MG63 (cell line): ENCODE measurements at regions not wholly inside any gene's neighbourhood (a gene's known extent, or its start where the extent isn't known, plus 50 kb on each side); places are given as distances from the start of the nearest gene placed in this dataset.

Experiments
- DNase-seq: peaks from one replicate; pipeline ENCODE4 v3.0.0-alpha.2; 2020
- H3K27me3 ChIP-seq: fragments of 250-450 bp; sonication (Bioruptor Pico); 2 replicates; pipeline ENCODE4 v1.5.1; 2020; ENCODE audit warnings: mild to moderate bottlenecking, moderate library complexity
- H3K36me3 ChIP-seq: fragments of 250-450 bp; sonication (Bioruptor Pico); 2 replicates; pipeline ENCODE4 v1.5.1; 2020; ENCODE audit warnings: mild to moderate bottlenecking, moderate library complexity
- H3K4me3 ChIP-seq: fragments of 250-450 bp; sonication (Bioruptor Pico); 2 replicates; pipeline ENCODE4 v1.5.1; 2020; ENCODE audit warnings: mild to moderate bottlenecking, moderate library complexity
- H3K9me3 ChIP-seq: fragments of 250-450 bp; sonication (Bioruptor Pico); 2 replicates; pipeline ENCODE4 v1.5.1; 2020; ENCODE audit warnings: mild to moderate bottlenecking, moderate library complexity

DNA sequence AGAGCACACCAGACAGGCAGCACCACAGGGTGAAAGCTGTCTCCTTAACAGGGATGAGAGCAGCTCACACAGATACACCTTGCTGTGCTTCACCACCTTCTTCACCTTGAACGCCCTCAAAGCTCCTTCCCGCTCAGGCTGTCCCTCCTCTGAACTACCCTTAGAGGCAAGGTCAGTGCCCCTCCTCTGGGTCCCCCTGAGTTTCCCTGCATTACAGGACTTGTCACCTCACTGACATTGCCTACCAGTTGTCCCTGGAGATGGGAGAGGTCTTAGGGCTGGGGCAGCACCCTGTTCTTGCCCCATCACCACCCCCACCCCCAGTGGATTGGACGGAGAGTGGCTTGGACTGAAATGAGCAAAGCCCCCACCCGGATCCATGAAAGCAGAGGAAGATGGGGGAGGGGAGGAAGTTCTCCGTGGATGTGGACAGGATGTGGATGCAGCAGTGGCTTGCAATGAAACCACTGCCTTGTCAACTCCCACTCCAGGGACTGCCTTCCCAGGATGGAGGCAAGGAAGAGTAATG, 73.2 kb upstream of the CDH5 start:
- DNase-seq, result no peak
- Histone ChIP-seq H3K9me3 (no peaks in the 10 kb centered on the region), H3K36me3 (no peaks in the 10 kb centered on the region), H3K27me3 (no peaks in the 10 kb centered on the region), H3K4me3 (no peak overlapping the region)

DNA sequence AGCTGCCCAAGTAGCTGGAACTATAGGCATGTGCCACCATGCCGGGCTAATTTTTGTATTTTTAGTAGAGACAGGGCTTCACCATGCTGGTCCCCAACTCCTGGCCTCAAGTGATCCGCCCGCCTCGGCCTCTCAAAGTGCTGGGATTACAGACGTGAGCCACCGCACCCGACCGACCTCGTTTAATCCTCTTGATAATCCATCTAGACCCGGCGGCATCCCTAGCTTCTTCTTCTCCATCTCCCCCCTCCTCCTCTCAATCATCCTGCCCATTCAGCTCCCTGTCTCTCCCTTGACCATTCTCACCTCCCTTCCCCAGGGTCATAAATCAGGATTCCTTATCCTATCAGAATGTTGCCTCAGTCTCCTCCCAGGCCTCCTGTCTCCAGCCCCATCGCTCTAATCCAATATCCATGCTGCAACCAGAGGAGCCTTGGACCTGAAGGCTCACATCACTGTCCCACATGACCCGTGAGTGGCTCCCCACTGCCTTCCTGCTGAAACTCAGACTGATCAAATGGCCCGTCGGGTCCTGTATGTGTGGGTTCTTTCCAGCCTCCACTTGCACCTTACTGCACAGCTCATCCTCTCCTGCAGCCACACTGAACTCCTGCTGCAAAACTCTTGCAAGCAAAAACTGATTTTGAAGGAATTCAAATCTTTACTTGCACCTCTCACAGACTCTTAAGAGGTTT, 74.1 kb upstream of the CDH5 start:
- no peak for DNase-seq
- H3K27me3 ChIP-seq, result no peaks in the 10 kb centered on the region
- no peaks in the 10 kb centered on the region for H3K9me3 ChIP-seq
- no peak overlapping the region for H3K4me3 ChIP-seq
- H3K36me3 ChIP-seq, result no peaks in the 10 kb centered on the region

DNA sequence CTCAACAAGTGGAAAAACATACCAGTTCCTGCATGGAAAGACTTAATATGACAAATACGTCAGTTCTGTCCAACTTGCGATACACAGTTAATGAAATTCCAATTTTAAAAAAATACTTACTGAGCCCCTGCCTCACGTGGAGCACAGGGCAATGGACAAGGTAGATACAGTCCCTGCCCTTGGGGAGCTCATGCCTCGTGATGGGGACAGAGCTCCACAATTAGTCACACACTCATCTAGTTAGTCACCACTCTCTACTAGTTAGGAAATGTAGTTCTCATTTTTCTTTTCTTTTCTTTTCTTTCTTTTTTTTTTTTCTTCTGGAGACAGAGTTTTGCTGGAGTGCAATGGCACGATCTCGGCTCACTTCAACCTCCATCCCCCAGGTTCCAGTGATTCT, 74.7 kb upstream of the CDH5 start:
- DNase-seq, result no peak
- no peaks in the 10 kb centered on the region for H3K36me3 ChIP-seq
- no peaks in the 10 kb centered on the region for H3K9me3 ChIP-seq
- H3K4me3 ChIP-seq, result no peak overlapping the region
- H3K27me3 ChIP-seq, result no peaks in the 10 kb centered on the region

DNA sequence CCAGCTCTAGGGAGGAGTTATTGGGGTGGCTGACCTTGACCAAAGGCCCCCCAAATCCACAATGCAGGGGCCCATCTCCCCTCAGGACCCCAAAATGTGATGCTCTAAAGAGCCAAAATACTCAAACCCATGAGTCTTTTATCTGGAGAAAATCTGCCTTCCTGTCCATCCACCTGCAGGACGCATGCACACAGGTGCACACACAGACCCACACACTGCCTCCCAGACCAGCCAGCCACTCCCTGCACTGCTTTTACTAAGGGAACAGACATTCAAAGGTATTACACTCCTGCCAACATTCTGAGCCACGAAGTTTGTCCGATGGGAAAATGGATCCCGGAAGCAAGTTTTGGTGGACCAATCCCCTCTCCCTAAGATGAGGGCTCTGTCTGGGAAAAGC, 76.1 kb upstream of the CDH5 start:
- Histone ChIP-seq H3K36me3 (no peaks in the 10 kb centered on the region), H3K4me3 (no peak overlapping the region), H3K27me3 (no peaks in the 10 kb centered on the region), H3K9me3 (no peaks in the 10 kb centered on the region)
- no peak for DNase-seq

DNA sequence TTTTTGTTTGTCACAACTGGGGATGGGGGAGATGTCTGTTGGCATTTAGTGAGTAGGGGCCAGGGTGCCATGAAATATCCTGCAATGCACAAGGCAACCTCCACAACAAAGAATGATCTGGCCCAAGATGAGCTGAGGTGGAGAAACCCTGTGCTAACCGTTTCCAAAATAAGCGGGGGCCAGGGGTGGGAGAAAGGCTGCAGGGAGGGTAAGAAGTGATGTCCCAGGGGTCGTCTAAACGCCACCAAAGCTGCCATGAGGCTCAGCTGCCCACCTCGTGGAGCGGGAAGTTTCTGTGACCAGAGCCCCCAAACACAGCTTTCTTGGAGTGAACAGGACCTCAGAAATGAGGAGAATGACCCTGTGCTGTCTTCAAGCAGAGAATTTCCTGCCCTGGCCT, 76.5 kb upstream of the CDH5 start:
- Histone ChIP-seq H3K4me3 (no peak overlapping the region), H3K36me3 (no peaks in the 10 kb centered on the region), H3K27me3 (no peaks in the 10 kb centered on the region), H3K9me3 (no peaks in the 10 kb centered on the region)
- DNase-seq, result no peak

DNA sequence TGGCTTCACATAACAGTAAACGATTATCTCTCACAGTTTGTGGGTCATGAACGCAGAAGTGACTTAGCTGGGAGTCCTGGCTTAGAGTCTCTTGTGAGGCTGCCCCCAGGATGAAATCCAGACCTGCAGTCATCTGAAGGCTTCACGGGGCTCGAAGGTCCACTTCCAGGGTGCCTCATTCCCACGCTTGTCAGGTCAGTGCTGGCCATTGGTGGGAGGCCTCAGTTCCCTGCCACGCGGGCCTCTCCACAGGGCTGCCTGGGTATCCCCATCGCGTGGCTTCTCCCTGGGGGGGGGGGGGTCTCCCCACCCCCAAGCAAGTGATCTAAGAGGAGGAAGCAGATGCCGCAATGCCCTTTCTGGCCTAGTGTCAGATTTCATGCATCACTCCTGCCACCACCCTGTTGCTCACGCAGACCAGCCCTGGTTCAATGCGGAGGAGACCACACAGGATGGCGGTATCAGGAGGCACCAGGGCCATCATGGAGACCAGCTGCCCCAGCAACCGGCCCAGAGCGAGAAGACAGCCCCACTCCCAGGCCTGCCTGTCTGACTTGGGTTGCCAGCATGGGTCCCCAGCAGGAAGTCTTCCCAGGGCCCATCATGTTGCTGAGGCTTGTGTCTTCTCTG, 77.3 kb upstream of the CDH5 start:
- no peaks in the 10 kb centered on the region for H3K9me3 ChIP-seq
- H3K4me3 ChIP-seq, result no peak overlapping the region
- DNase-seq, result no peak
- no peaks in the 10 kb centered on the region for H3K27me3 ChIP-seq
- no peaks in the 10 kb centered on the region for H3K36me3 ChIP-seq

DNA sequence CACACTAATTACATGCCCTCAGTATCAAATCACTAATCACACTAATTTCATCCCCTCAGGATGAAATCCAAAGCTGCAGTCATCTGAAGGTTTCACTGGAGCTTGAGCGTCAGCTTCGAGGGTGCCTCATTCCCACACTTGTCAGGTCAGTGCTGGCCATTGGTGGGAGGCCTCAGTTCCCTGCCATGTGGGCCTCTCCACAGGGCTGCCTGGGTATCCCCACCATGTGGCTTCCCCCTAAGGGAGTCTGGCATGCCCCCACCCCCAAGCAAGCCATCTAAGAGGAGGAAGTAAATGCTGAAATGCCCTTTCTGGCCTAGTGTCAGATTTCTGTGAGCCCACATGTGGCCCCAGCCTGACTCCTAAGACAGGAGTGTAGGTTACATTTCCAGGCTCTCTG, 78.6 kb upstream of the CDH5 start:
- H3K9me3 ChIP-seq, result no peaks in the 10 kb centered on the region
- no peak for DNase-seq
- H3K4me3 ChIP-seq, result no peak overlapping the region
- H3K36me3 ChIP-seq, result no peaks in the 10 kb centered on the region
- H3K27me3 ChIP-seq, result no peaks in the 10 kb centered on the region

DNA sequence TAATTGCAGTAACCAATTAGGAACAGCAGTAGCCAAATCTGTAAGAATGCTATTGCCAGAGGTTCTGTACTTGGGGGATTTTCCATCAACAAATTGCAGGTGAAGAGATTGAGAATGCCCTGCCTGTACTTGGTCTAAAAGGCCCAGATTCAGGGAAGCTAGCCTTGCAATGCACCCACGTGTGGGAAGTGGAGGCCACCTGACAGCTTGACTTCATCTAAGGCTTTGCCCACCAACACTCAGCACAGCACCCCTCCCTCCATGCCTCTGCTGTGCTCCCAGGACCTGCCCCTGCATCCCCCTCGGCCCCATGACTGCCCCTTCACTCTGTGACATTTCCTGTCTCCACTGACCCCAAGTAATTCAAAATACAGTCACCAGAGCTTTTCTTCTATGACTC, 79.1 kb upstream of the CDH5 start:
- DNase-seq, result no peak
- H3K36me3 ChIP-seq, result no peaks in the 10 kb centered on the region
- H3K27me3 ChIP-seq, result no peaks in the 10 kb centered on the region
- H3K9me3 ChIP-seq, result no peaks in the 10 kb centered on the region
- no peak overlapping the region for H3K4me3 ChIP-seq

DNA sequence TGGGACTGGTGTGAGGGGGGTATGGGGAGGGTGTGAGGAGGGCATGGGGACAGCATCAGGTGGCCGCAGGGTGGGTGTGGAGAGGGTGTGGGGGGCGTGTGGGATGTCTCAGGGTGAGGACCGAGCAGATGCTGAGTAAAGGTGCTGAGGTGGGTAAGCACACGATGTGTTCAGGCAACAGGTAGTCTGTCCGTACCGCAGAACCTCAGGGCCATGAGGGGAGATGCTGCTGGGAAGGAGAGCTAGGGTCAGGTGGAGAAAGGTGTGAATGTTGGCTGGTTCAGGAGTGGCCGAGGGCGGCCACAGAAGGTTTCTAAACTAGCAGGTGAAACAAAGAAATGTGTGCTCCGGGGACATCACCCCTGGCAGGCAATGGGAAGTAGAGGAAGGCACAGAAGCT, 80.0 kb upstream of the CDH5 start:
- no peaks in the 10 kb centered on the region for H3K27me3 ChIP-seq
- no peak for DNase-seq
- no peaks in the 10 kb centered on the region for H3K9me3 ChIP-seq

DNA sequence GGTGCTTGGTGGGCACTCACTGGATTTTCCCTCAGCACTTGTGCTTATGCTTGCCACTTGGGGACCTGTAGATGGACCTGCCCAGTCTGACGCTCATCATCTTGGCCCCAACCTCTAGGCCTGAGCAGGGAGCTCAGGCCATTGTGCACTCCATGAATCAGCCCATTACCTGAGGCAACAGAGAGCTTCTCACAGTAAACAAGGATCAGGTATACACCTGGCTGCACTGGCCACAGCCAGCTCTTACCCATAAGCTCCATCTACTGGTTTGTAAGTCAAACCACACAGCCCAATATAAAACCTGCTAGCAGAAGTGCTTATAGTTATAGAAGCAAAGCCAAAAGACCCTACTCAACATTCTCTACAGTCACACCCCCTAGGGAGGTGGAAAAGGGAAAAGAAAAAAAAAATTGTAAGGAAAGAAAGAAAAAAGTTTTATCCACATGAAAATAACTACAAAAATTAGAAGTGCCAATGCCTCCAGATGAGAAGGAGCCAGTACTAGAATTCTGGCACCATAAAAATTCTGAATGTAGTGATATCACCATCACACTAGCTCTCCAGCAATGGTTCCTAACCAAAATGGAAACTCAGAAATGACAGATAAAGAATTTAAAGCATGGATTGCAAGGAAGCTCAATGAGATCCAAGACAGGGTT, 87.8 kb upstream of the CDH5 start:
- Histone ChIP-seq H3K36me3 (no peaks in the 10 kb centered on the region), H3K4me3 (no peak overlapping the region), H3K27me3 (no peaks in the 10 kb centered on the region), H3K9me3 (no peaks in the 10 kb centered on the region; the same call in 1 of the 2 replicates)
- no peak for DNase-seq

More for the DNA sequence above, 80.0 kb upstream of the CDH5 start:
- H3K36me3 ChIP-seq, result no peaks in the 10 kb centered on the region
- H3K4me3 ChIP-seq, result no peak overlapping the region

DNA sequence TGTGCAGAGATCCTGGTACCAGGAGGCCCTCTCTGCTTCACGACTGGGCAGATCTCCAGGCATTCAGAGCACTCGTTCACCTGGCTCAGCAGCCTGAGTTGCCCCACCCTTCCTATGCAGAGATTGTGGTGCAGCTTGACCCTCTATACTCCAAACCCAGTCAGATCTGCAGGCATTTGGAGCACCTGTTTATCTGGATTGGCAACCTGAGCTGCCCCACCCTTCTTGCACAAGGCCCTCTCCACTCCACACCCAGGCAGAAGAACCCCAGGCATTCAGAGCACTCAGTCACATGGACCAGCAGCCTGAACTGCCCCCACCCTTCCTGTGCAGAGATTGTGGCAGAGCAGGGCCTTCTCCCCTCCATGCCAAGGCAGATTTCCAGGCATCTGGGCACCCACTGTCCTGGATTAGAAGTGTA, 88.4 kb upstream of the CDH5 start:
- Histone ChIP-seq H3K4me3 (no peak overlapping the region), H3K36me3 (no peaks in the 10 kb centered on the region), H3K27me3 (no peaks in the 10 kb centered on the region), H3K9me3 (no peaks in the 10 kb centered on the region; the same call in 1 of the 2 replicates)
- DNase-seq, result no peak

DNA sequence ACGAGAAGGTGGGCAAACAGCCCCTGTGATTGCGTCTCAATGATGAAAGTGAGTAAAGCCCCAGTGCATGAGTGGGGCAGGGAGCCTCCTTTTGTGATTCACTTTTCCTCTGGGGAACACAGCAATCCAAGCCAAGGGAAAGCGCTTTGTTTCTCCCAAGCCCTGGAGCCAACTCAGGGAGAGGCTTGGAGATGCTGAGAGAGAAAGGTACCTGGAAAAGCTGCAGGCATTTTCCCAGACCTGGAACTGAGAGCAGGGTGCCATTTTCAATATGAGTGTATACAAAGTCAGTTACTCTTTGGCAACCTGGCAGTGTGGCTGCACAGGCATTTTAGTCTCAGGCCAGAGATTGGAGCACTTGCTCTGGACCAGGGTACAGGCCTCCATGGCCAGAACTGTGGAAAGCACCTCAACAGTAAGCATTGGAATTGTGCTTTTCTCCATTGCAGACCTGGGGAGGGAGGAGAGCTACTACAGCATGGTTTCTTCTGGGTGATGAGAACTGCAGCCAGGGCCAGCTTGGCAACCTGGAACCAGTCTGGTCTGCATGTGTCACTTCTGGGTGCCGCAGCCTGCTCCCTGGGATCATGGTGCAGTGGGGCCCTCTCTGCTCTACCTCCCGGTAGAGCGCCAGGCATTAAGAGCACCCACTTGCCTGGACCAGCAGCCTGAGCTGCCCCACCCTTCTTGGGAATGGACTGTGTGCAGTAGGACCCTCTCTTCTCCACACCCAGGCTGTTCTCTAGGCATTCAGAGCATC, 89.0 kb upstream of the CDH5 start:
- H3K36me3 ChIP-seq, result no peaks in the 10 kb centered on the region
- DNase-seq, result no peak
- no peak overlapping the region for H3K4me3 ChIP-seq
- no peaks in the 10 kb centered on the region for H3K27me3 ChIP-seq
- no peaks in the 10 kb centered on the region; the same call in 1 of the 2 replicates for H3K9me3 ChIP-seq

DNA sequence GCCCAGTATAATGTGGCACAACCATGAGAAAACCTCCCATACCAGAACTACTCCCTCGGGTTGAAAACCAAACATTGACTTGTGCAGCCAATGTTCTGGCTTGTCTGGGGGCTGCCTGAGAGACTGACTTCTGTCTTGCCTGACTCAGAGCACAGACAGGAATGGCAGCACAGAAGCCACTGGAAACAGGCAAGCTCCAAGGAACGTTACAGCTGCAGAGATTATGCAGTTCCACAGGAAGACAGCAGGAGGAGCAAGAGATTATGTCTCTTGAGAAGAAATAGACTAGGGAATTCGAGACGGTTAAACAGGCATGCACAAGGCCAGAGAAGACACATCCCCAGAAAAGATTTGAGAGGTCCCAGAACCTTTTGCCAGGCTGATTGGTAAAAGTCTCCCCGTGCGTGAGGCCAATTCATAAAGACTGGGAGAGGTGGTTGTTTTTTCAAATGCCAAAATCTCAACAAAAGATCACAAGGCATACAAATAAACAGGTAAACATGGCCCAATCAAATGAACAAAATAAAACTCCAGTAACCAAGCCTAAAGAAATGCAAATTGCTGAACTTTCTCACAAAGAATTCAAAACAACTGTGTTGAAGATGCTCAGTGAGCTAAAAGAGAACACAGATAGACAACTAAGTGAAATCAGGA, 90.6 kb upstream of the CDH5 start:
- no peaks in the 10 kb centered on the region for H3K27me3 ChIP-seq
- H3K36me3 ChIP-seq, result no peaks in the 10 kb centered on the region
- DNase-seq, result peak; percentile 18
- H3K9me3 ChIP-seq, result no peaks in the 10 kb centered on the region; the same call in 1 of the 2 replicates
- H3K4me3 ChIP-seq, result no peak overlapping the region

DNA sequence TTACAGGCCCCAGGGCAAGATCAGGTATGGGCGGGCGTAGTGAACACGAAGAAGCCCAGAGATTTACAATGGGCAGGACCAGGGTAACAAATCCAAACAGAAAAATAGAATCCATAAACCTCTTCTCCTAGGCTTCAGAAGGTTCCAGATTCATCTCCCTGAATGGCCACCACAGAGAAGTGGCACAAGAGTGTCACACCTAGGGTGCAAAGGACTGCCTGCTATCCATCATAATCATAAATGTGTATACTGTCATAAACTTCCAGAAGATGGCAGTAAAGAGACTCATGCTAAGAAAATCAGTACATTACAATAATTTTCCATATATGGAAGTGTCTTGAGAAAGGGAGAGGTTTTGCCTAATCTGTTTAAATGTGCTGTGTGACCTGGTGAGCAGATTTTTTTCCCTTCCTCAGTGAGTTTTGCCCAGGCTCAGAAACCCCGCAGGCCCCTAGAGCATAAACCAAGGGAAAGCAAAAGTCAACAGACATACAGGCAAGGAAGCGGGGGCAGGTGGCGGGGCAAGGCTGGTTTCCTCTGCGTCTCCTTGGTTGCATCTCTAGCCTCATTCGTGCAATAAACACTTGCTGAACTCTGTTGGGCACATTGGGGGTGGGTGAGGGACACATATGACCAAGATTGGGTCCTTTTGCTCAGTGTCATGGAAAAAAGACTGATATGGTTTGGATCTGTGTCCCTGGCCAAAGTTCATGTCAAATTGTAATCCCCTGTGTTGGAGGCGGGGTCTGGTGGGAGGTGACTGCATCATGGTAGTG, 92.0 kb upstream of the CDH5 start:
- Histone ChIP-seq H3K36me3 (no peaks in the 10 kb centered on the region), H3K4me3 (no peak overlapping the region)
- no peak for DNase-seq

DNA sequence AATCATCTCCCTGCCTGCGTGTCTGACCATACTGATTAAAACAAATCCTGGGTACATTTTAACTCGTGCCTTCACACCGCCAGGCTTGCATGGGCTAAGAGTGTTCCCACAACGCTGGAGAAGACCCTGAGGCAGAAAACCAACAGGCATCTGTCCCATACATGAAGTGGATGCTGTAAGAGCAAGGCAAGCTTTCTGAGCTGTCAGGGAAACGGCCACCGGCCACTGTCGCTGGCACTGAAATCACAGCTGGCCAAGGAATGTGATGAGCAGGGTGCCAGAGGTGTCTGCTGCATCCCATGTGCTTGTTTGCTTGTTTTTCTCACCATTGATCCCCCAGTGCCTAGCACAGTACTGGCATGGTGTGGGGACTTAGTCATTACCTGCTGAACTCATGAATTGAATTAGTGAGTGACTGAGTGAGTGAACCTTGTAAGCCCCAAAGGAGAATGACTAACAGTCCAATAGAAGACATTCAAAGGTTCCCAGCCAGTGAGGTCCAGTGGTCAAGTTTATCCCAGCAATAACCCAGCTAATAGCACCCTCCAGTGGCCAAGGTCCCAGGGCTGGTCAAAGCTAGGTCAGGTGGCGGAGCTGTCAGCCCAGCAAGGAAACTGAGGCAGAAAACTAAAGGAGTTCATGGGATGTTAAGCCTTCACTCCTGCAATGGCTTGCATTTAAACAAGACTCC, 92.7 kb upstream of the CDH5 start:
- Histone ChIP-seq H3K27me3 (no peaks in the 10 kb centered on the region), H3K9me3 (no peaks in the 10 kb centered on the region; the same call in 1 of the 2 replicates), H3K4me3 (no peak overlapping the region), H3K36me3 (no peaks in the 10 kb centered on the region)
- peak; percentile 17 for DNase-seq

More for the DNA sequence above, 92.0 kb upstream of the CDH5 start:
- no peaks in the 10 kb centered on the region for H3K27me3 ChIP-seq
- no peaks in the 10 kb centered on the region; the same call in 1 of the 2 replicates for H3K9me3 ChIP-seq
